Loucy (cell line): ENCODE measurements at regions not wholly inside any gene's neighbourhood (a gene's known extent, or its start where the extent isn't known, plus 50 kb on each side); places are given as distances from the start of the nearest gene placed in this dataset.

Experiments used
- CTCF ChIP-seq: fragments of 200-600 bp; sonication (generic); conservative IDR thresholded peaks from 2 replicates; pipeline ENCODE4 v1.5.1; 2014; ENCODE audit warnings: mild to moderate bottlenecking, antibody characterized with exemption, low read length
- EZH2phosphoT487 ChIP-seq: fragments of 200-600 bp; IDR thresholded peaks from 2 replicates; pipeline ENCODE4 v1.6.1; 2018; ENCODE audit warnings: antibody characterized with exemption, mild to moderate bottlenecking, moderate library complexity, borderline replicate concordance

GRCh38 chr10:128398118-128398517 is 271.9 kb upstream of the MKI67 start:
- no peak for TF ChIP-seq CTCF
- TF ChIP-seq EZH2phosphoT487 = no peak
